BLaER1 (cell line): ENCODE measurements at regions not wholly inside any gene's neighbourhood (a gene's known extent, or its start where the extent isn't known, plus 50 kb on each side); places are given as distances from the start of the nearest gene placed in this dataset.
"Not testable (repeated sequence)": the region's sequence is repeated elsewhere in the genome, so short reads cannot be mapped to it uniquely, and the experiment has no call there.

Source experiments
- H3K27ac ChIP-seq: shearing (Covaris generic); formaldehyde crosslinking; 2 replicates; pipeline ENCODE4 v1.8.1; 2022
- H3K27me3 ChIP-seq: shearing (Covaris generic); formaldehyde crosslinking; 2 replicates; pipeline ENCODE4 v1.8.1; 2022
- H3K36me3 ChIP-seq: shearing (Covaris generic); formaldehyde crosslinking; 2 replicates; pipeline ENCODE4 v1.8.1; 2022
- H3K4me1 ChIP-seq: shearing (Covaris generic); formaldehyde crosslinking; 2 replicates; pipeline ENCODE4 v1.8.1; 2022
- H3K4me2 ChIP-seq: shearing (Covaris generic); formaldehyde crosslinking; 2 replicates; pipeline ENCODE4 v1.8.1; 2022
- H3K4me3 ChIP-seq: shearing (Covaris generic); formaldehyde crosslinking; 2 replicates; pipeline ENCODE4 v1.8.1; 2022
- H3K9ac ChIP-seq: shearing (Covaris generic); formaldehyde crosslinking; 2 replicates; pipeline ENCODE4 v1.8.1; 2022
- H3K9me3 ChIP-seq: shearing (Covaris generic); formaldehyde crosslinking; 2 replicates; pipeline ENCODE4 v1.8.1; 2022
- H4K20me1 ChIP-seq: shearing (Covaris generic); formaldehyde crosslinking; 2 replicates; pipeline ENCODE4 v1.8.1; 2022

GRCh38 chr18:14460364-14460763 lies 83.0 kb downstream of the POTEC start:
- not testable (repeated sequence) for H3K36me3 ChIP-seq, H4K20me1 ChIP-seq, H3K4me2 ChIP-seq, H3K9ac ChIP-seq, H3K27ac ChIP-seq, H3K27me3 ChIP-seq, H3K4me1 ChIP-seq, H3K4me3 ChIP-seq
- peaks cover 18% of the 10 kb centered on the region for H3K9me3 ChIP-seq

- H3K27ac ChIP-seq, H3K36me3 ChIP-seq, H3K27me3 ChIP-seq, H4K20me1 ChIP-seq, H3K4me3 ChIP-seq, H3K4me1 ChIP-seq, H3K9ac ChIP-seq, H3K4me2 ChIP-seq: not testable (repeated sequence)
- peaks cover 18% of the 10 kb centered on the region for H3K9me3 ChIP-seq
Measured at GRCh38 chr18:14459826-14460225, 83.6 kb downstream of the POTEC start.

GRCh38 chr18:14458009-14458945 lies 85.1 kb downstream of the POTEC start:
- not testable (repeated sequence) for H4K20me1 ChIP-seq, H3K36me3 ChIP-seq, H3K9me3 ChIP-seq, H3K9ac ChIP-seq, H3K27me3 ChIP-seq, H3K27ac ChIP-seq, H3K4me1 ChIP-seq
- Histone ChIP-seq H3K4me2 (peak overlapping the region; percentile 53), H3K4me3 (peak overlapping the region; percentile 48)

DNA sequence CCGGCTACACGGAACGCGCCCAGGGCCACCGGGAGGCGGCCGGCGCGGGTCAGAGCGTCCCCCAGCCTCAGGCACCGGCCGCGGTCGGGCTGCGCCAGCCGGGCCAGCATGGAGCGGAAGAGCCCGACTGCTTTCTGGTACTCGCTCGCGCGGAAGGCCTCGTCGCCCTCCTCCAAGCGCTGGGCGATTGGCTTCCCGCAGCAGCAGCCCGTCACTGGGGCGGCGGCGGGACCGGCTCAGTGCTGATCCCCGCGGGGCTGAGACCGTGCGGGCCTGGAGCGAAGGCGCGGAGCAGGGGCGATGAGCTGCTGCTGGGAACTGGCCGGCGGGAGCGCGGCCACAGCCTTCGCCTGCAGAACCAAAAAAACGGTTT lies 92.8 kb downstream of the POTEC start:
- H3K4me2 ChIP-seq, H4K20me1 ChIP-seq, H3K27ac ChIP-seq, H3K9ac ChIP-seq, H3K4me1 ChIP-seq, H3K36me3 ChIP-seq, H3K4me3 ChIP-seq, H3K9me3 ChIP-seq: not testable (repeated sequence)
- H3K27me3 ChIP-seq: peaks cover 17% of the 10 kb centered on the region

DNA sequence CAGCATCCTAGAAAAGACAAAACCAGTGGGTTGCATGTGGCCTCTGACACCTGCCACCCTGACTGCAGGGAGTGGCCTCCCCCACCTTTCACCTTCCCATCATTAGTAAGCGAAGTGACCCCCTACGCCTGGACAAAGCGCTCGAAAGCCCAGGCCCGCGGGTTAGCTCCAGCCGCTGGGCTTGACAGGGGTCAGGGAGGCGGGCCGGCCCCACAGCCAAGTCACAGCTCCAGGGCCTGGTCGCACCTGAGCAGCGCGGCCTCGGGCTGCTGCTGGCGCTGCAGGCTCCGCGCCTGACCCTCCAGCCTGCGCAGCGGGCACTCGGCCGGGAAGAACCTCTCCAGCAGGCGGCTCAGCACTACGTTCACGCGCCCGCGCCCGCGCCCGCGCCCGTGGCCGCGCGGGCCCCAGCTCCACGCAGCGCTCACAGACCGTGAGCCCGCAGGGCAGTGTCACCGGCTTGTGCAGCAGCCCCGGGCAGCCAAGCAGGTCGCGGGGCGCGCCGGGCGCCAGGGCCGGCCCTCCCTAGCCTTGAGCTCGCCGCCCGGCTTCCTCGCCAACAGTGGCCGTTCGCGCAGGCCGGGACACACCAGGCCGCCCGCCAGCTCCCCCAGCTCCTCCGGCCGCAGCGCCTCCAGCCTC lies 93.3 kb downstream of the POTEC start:
- H3K9ac ChIP-seq, H4K20me1 ChIP-seq, H3K36me3 ChIP-seq, H3K4me3 ChIP-seq, H3K9me3 ChIP-seq, H3K27ac ChIP-seq, H3K4me1 ChIP-seq, H3K4me2 ChIP-seq: not testable (repeated sequence)
- H3K27me3 ChIP-seq: peaks cover 17% of the 10 kb centered on the region

DNA sequence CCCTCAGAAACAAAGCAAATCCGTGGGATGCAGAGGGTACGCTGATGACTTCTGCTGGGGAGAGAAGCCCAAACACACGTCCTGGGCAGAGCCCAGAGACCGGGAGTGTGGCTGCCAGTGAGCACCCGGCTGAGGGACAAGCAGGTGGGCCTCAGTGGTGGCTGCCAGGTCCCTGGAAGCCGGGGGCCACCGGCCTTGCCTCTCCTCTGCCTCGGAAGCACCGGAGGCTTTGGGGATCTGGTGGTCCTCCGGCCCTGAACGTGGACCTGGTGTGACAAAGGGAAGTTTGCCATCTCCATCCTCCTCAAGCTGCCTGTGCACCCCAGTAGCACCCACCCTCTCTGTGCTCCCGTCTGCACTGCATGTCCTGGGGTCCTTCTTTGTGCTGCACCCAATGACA lies 94.3 kb downstream of the POTEC start:
- H3K4me1 ChIP-seq, H3K4me3 ChIP-seq, H3K9ac ChIP-seq, H3K9me3 ChIP-seq, H3K4me2 ChIP-seq, H3K27ac ChIP-seq, H3K36me3 ChIP-seq, H4K20me1 ChIP-seq: not testable (repeated sequence)
- H3K27me3 ChIP-seq: peaks cover 17% of the 10 kb centered on the region

DNA sequence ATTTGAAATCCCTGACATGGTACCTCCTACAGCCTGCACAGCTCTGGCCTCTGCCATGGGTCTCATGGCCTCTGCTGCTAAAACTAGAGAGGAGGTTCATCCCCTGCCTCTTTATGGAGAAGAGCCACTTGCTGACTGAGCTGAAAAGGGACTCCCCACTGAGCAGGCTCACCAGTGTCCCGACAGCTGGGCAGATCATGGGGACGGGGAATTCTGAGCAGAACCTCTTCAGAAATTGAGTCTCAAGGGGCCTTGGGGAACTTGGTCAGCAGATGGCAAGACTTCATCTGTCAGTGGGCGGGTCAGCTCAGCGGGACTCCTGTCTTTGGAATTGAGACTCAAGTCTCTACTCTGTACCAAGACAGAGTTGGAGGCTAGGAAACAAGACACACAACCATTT lies 95.7 kb downstream of the POTEC start:
- H3K9me3 ChIP-seq, H3K27ac ChIP-seq, H3K36me3 ChIP-seq, H3K4me1 ChIP-seq, H3K4me3 ChIP-seq, H3K9ac ChIP-seq, H4K20me1 ChIP-seq, H3K4me2 ChIP-seq: not testable (repeated sequence)
- H3K27me3 ChIP-seq: peaks cover 17% of the 10 kb centered on the region

- not testable (repeated sequence) for H3K9me3 ChIP-seq, H4K20me1 ChIP-seq, H3K4me3 ChIP-seq, H3K27me3 ChIP-seq, H3K27ac ChIP-seq, H3K36me3 ChIP-seq, H3K9ac ChIP-seq
- Histone ChIP-seq H3K4me2 (peak overlapping the region; percentile 44), H3K4me1 (peaks cover 48% of the 10 kb centered on the region)
Measured at GRCh38 chr18:14435460-14435859, 107.9 kb downstream of the POTEC start.

DNA sequence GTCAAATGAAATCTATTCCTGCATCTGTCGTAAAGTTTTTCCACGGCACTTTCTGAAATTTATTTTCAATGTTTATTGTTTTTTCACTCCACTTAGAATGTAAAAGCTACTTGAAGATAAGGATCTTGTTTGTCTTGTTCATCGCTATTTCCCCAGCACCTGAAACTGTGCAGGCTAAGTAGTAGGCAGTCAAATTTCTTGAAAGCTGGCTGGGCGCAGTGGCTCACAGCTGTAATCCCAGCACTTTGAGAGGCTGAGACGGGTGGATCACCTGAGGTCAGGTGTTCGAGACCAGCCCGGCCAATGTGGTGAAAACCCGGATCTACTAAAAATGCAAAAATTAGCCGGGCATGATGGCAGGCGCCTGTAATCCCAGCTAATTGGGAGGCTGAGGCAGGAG lies 111.0 kb downstream of the POTEC start:
- not testable (repeated sequence) for H3K36me3 ChIP-seq, H3K4me3 ChIP-seq, H4K20me1 ChIP-seq, H3K27ac ChIP-seq, H3K9me3 ChIP-seq, H3K27me3 ChIP-seq, H3K4me2 ChIP-seq, H3K9ac ChIP-seq
- peaks cover 32% of the 10 kb centered on the region for H3K4me1 ChIP-seq

DNA sequence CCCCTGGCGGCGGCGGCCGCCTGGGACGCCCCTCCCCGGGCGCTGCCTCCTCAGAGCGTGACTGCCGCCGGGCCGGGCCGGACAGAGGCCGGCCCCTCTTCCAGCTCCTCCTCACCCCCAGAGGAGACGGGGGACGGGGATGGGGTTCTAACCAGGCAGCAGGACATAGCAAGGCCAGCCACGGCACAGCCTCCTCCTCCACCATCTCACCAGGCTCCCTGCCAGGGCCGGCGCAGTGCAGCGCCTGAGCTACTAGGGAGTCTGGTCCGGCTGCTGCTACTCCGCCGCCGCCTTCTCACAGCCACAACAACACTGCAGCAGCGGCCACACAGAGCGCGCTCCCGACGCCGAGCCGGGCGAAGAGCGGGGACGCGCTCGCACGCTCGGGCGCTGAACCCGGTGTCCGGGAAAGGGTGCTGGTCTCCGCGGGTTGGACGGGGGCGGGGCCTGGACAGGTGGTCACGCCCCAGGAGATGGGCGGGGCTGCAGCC lies 112.3 kb downstream of the POTEC start:
- not testable (repeated sequence) for H4K20me1 ChIP-seq, H3K27me3 ChIP-seq, H3K4me3 ChIP-seq, H3K27ac ChIP-seq, H3K36me3 ChIP-seq, H3K9ac ChIP-seq, H3K4me2 ChIP-seq, H3K9me3 ChIP-seq
- H3K4me1 ChIP-seq: peaks cover 20% of the 10 kb centered on the region

DNA sequence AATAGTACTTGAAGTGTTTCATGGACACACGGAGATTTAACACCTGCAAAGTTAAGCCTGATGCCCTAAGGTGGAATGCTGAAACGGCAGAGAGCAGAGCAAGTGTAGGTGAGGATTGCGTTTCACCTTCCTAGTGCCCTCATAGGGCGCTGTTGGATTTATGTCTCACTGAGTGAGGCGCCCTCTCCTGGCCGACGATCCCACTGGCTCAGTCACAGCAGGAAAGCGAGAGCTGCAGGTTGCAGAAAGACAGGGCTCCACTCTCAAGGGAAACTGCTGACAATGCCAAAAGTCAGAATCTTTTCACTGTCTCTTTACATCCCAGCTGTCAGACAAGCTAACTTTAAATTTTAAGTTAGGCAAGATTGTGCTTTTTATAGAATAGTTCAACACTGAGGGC lies 127.6 kb downstream of the POTEC start:
- not testable (repeated sequence) for H3K9ac ChIP-seq, H3K4me2 ChIP-seq, H3K4me3 ChIP-seq, H3K27ac ChIP-seq, H3K9me3 ChIP-seq, H3K27me3 ChIP-seq, H3K36me3 ChIP-seq, H4K20me1 ChIP-seq, H3K4me1 ChIP-seq

DNA sequence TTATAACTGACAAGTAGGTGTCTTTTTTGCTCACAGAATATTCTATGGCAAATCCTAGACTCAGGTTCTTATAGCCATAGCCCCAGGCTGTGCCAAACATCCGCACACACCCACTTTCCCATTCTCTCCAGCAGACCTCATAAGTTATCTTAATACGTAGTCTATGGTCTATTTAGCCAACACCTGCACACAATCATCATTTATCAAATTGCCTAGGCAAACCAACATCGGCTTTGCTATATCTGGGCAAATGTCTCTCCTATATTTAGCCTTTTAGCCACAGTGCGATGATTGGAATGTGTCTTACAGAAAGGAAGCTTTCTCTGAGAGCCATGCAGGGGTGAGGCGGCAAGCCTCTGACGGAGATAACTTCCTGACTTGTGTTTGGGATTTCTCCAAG lies 128.0 kb downstream of the POTEC start:
- not testable (repeated sequence) for H3K27me3 ChIP-seq, H3K4me3 ChIP-seq, H3K4me1 ChIP-seq, H3K27ac ChIP-seq, H3K9ac ChIP-seq, H3K9me3 ChIP-seq, H3K4me2 ChIP-seq, H4K20me1 ChIP-seq, H3K36me3 ChIP-seq

DNA sequence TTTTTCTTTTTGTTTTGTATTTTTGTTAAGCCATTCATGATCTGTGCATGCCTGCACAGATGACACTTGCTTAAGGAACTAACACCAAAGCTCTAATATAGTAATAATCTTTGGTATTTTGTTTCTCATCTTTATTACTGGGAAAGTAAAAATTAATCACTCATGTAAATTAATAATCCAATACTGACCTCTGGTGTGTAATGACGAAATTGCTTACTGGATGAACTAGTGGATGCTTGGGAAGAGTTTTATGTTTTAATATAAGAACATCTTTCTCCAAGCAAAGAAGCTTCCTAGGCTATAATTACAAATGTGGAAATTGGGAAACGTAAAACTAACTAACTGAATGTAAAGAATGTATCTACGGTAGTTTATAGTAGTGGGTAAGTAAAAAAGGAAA lies 147.9 kb downstream of the POTEC start:
- not testable (repeated sequence) for H3K4me1 ChIP-seq, H3K27ac ChIP-seq, H3K4me2 ChIP-seq, H3K4me3 ChIP-seq, H3K27me3 ChIP-seq, H3K9ac ChIP-seq, H3K36me3 ChIP-seq, H3K9me3 ChIP-seq, H4K20me1 ChIP-seq

DNA sequence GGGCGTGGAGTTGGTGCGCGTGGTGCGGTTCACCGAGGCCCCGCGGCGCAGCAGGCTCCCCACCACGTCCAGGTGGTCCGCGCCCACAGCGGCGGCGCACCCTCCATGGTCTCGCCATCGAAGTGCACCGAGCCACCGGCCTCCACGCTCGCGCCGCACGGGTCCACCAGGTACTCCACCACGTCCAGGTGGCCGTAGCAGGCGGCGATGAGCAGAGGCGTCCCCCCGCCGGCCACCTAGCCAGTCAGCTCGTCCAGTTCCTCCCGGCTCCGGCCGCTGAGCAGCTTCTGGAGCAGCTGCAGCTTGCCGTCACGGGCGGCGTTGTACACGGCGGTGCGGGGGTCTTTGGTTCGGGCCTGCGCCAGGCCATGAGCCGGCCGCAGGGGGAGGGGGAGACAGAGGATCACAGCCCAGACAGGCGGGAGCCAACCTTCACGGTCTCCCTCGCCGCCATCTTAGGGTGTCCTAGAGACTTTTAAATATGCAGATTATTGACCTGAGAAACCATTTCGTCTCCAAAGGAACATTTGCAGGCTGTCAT lies 149.8 kb downstream of the POTEC start:
- H3K9me3 ChIP-seq, H4K20me1 ChIP-seq, H3K4me1 ChIP-seq, H3K4me2 ChIP-seq, H3K4me3 ChIP-seq, H3K27ac ChIP-seq, H3K9ac ChIP-seq, H3K27me3 ChIP-seq, H3K36me3 ChIP-seq: not testable (repeated sequence)

- H4K20me1 ChIP-seq, H3K4me1 ChIP-seq, H3K4me3 ChIP-seq, H3K4me2 ChIP-seq, H3K27ac ChIP-seq, H3K27me3 ChIP-seq, H3K9me3 ChIP-seq, H3K36me3 ChIP-seq, H3K9ac ChIP-seq: not testable (repeated sequence)
Measured at GRCh38 chr18:14392604-14393003, 150.8 kb downstream of the POTEC start.
